SH-SY5Y (cell line): ENCODE measurements at regions not wholly inside any gene's neighbourhood (a gene's known extent, or its start where the extent isn't known, plus 50 kb on each side); places are given as distances from the start of the nearest gene placed in this dataset.

ENCODE experiments used
- GATA2 ChIP-seq: IDR thresholded peaks from 2 replicates; pipeline ENCODE4 v1.6.1; 2011; ENCODE audit warnings: mild to moderate bottlenecking, low read depth, low read length
- GATA3 ChIP-seq: IDR thresholded peaks from 2 replicates; pipeline ENCODE4 v1.6.1; 2011; ENCODE audit warnings: low read depth, mild to moderate bottlenecking, low read length, moderate library complexity

- TF ChIP-seq GATA2 (no peak), GATA3 (no peak)
Measured at GRCh38 chr7:1316086-1316485, 83.4 kb downstream of the UNCX start.
